ENCODE measurements at regions not wholly inside any gene's neighbourhood (a gene's known extent, or its start where the extent isn't known, plus 50 kb on each side); places are given as distances from the start of the nearest gene placed in this dataset.

DNA sequence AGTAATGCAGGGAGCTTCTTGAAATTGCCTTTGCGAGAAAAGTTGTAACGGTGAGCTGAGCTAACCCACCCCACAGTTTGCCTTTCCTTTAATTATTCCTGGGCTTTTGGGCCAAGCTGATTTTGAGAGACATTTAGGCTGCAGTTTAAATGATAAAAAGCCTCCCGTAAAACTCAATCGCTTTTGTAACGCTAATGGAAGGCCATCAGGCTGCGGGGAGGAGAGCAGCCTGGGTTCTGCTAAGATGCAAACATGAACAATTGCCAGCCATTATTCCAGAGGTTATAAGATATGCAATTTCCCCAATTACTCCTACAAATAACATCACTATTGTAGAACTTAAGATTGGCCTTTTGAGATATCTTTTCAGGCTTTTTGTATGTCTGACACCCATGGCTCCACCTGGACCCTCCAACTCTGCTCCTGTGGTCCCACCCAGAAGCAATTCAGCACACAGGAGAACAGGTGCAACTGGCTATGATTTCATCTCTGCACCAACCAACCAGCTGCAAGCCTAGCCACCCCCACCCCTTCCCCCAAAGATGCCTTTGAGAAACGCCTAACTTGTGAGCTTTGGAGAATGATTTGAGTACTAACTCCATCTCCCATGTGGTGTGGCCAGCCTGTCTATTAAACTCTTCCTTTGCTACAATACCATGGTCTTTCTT, 108.2 kb upstream of the FAM9C start:
- dilution Hi-C loops (cut with HindIII; ENCODE audit: low sequenced_read_pairs, unreplicated experiment) (no loop called here), intact Hi-C loops (cut with micrococcal nuclease) (no loop called here), in situ Hi-C loops (cut with MboI; ENCODE audit: low sequenced_read_pairs) (no loop called here)
- H3K14ac ChIP-seq (replicated peaks; ENCODE audit: low read depth, low read length), result no peak overlapping the region
- ATAC-seq (ENCODE audit: low read depth) (no peak), DNase-seq (no peak)
- no peaks in the 10 kb centered on the region for H3K79me1 ChIP-seq (ENCODE audit: low read depth in 1 of 2, low read length in 2 of 2)
- WGBS, 2 experiments (ENCODE audit: extremely low coverage in 2 of 2, insufficient read length in 1 of 2), result 100% methylated on average over 1 of the region's 7 CpGs; no CpG with 5 or more reads in 1 of the 2 experiments
- H3K9ac ChIP-seq (ENCODE audit: low read depth, low read length), result no peak overlapping the region
- H3K9me3 ChIP-seq (ENCODE audit: control insufficient read depth, insufficient read depth, low read length), result peaks cover 7% of the 10 kb centered on the region
- H4K20me1 ChIP-seq (ENCODE audit: insufficient read depth, low read length), result no peaks in the 10 kb centered on the region
- H2BK15ac ChIP-seq (ENCODE audit: low read depth, low read length), result no peak overlapping the region
- TF ChIP-seq MAFK (IDR thresholded peaks at IDR 0.05; ENCODE audit: low read depth, low read length) (no peak), MAZ (IDR thresholded peaks at IDR 0.05; ENCODE audit: borderline replicate concordance, low read depth, low read length) (no peak), POLR2A (IDR thresholded peaks at IDR 0.05; ENCODE audit: low read depth, low read length) (no peak), CEBPB (IDR thresholded peaks at IDR 0.05; ENCODE audit: low read depth, low read length) (no peak), NFE2L2 (IDR thresholded peaks at IDR 0.05; ENCODE audit: low read depth, low read length) (no peak), BHLHE40 (IDR thresholded peaks at IDR 0.05; ENCODE audit: low read depth, low read length) (no peak), RAD21 (IDR thresholded peaks at IDR 0.05; ENCODE audit: low read length) (no peak), RFX5 (IDR thresholded peaks at IDR 0.05; ENCODE audit: low read depth, low read length) (no peak), FOS (IDR thresholded peaks at IDR 0.05; ENCODE audit: low read depth, low read length) (no peak), RCOR1 (IDR thresholded peaks at IDR 0.05; ENCODE audit: insufficient replicate concordance, low read length) (no peak), MXI1 (IDR thresholded peaks at IDR 0.05; ENCODE audit: borderline replicate concordance, low read depth, low read length) (no peak), CHD1 (IDR thresholded peaks at IDR 0.05; ENCODE audit: low read depth, low read length) (no peak), SMC3 (IDR thresholded peaks at IDR 0.05; ENCODE audit: low read depth, low read length) (no peak)
- TF ChIP-seq, protein P1, sequence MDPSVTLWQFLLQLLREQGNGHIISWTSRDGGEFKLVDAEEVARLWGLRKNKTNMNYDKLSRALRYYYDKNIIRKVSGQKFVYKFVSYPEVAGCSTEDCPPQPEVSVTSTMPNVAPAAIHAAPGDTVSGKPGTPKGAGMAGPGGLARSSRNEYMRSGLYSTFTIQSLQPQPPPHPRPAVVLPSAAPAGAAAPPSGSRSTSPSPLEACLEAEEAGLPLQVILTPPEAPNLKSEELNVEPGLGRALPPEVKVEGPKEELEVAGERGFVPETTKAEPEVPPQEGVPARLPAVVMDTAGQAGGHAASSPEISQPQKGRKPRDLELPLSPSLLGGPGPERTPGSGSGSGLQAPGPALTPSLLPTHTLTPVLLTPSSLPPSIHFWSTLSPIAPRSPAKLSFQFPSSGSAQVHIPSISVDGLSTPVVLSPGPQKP (IDR thresholded peaks at IDR 0.05; ENCODE audit: borderline replicate concordance, low read depth, low read length), result no peak
- TF ChIP-seq, protein P2, sequence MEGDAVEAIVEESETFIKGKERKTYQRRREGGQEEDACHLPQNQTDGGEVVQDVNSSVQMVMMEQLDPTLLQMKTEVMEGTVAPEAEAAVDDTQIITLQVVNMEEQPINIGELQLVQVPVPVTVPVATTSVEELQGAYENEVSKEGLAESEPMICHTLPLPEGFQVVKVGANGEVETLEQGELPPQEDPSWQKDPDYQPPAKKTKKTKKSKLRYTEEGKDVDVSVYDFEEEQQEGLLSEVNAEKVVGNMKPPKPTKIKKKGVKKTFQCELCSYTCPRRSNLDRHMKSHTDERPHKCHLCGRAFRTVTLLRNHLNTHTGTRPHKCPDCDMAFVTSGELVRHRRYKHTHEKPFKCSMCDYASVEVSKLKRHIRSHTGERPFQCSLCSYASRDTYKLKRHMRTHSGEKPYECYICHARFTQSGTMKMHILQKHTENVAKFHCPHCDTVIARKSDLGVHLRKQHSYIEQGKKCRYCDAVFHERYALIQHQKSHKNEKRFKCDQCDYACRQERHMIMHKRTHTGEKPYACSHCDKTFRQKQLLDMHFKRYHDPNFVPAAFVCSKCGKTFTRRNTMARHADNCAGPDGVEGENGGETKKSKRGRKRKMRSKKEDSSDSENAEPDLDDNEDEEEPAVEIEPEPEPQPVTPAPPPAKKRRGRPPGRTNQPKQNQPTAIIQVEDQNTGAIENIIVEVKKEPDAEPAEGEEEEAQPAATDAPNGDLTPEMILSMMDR (conservative IDR thresholded peaks at IDR 0.05; ENCODE audit: low read depth, low read length), result no peak
- TF ChIP-seq, protein P3, sequence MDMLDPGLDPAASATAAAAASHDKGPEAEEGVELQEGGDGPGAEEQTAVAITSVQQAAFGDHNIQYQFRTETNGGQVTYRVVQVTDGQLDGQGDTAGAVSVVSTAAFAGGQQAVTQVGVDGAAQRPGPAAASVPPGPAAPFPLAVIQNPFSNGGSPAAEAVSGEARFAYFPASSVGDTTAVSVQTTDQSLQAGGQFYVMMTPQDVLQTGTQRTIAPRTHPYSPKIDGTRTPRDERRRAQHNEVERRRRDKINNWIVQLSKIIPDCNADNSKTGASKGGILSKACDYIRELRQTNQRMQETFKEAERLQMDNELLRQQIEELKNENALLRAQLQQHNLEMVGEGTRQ (IDR thresholded peaks at IDR 0.05; ENCODE audit: low read depth, low read length), result no peak
- H3K9me1 ChIP-seq (ENCODE audit: insufficient read depth, low read length), result no peaks in the 10 kb centered on the region
- no peak overlapping the region for H4K8ac ChIP-seq (ENCODE audit: low read depth in 2 of 2, low read length in 2 of 2)
- H3K23ac ChIP-seq (ENCODE audit: low read depth, low read length), result no peak overlapping the region
- H3K4me3 ChIP-seq (ENCODE audit: insufficient read depth, low read depth, low read length), result no peak overlapping the region
- H2BK5ac ChIP-seq (ENCODE audit: low read depth, low read length, poor library complexity, severe bottlenecking), result no peak overlapping the region
- BruUV-seq (replicated peaks), result no TSS peak
- H3K27me3 ChIP-seq (ENCODE audit: control insufficient read depth, insufficient read depth, low read length), result no peaks in the 10 kb centered on the region
- no peaks in the 10 kb centered on the region for H3K4me1 ChIP-seq (ENCODE audit: control insufficient read depth, insufficient read depth, low read length)
- no peak overlapping the region for H2AK9ac ChIP-seq (replicated peaks; ENCODE audit: low read depth, low read length, poor library complexity)
- H2AK5ac ChIP-seq (ENCODE audit: low read depth, low read length), result no peak overlapping the region
- no peak overlapping the region for H3K4ac ChIP-seq (ENCODE audit: low read depth, low read length)
- no peak overlapping the region for H2AFZ ChIP-seq (replicated peaks; ENCODE audit: low read length, poor library complexity)
- no peak overlapping the region for H4K91ac ChIP-seq (ENCODE audit: insufficient read depth, low read depth, low read length)
- no peak overlapping the region for H2BK20ac ChIP-seq (ENCODE audit: low read depth, low read length)
- no peak overlapping the region for H3K4me2 ChIP-seq (ENCODE audit: low read depth, low read length)
- no peak overlapping the region for H3K27ac ChIP-seq (ENCODE audit: insufficient read depth, low read length)
- no peaks in the 10 kb centered on the region for H3K36me3 ChIP-seq (ENCODE audit: control insufficient read depth, insufficient read depth, low read length)
- POLR2A ChIA-PET (ENCODE audit: unreplicated experiment), result no interaction called here
- H2BK120ac ChIP-seq (ENCODE audit: low read depth, low read length), result no peak overlapping the region
- H4K5ac ChIP-seq (ENCODE audit: low read depth, low read length), result no peak overlapping the region
- CTCF ChIA-PET, result no interaction called here
- no peak overlapping the region for H3K56ac ChIP-seq (ENCODE audit: extremely low read depth, insufficient read depth, low read length)
- no peak overlapping the region for H3K18ac ChIP-seq (ENCODE audit: low read depth, low read length)
